ENCODE measurements at regions not wholly inside any gene's neighbourhood (a gene's known extent, or its start where the extent isn't known, plus 50 kb on each side); places are given as distances from the start of the nearest gene placed in this dataset.

DNA sequence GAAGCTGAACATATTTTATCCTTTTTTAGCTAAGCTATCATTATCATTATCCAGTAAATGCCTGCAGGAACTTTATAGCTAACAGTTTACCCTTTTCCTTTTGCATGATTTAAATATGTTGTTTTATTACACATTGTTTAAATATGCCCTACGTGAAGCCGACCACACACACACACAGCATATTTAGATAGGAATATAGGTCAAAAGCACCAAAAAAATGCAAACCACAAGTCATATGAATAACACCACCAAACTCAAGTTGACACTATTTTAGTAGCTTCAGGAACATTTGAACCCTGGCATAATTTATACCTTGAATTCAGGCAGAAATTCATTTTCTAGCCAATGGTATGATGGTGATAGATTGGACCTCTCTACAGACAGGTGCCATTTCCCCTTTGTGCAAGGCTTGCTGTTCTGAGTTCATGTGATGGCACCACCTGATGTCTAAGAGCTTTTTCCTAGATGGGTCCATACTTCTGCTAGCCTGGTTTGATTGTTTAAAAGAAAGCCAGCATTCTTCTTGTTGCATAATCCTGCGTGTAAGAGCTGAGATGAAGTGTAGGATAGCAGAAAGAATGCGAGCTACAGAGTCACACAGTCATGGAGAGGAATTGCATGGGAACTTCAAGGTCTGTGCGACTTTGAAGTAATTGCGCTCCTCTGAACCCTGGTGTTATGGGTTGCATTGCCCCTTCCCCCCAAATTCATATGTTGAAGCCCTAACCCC, 454.8 kb upstream of the SOX5 start:
- TF ChIP-seq, protein P1, sequence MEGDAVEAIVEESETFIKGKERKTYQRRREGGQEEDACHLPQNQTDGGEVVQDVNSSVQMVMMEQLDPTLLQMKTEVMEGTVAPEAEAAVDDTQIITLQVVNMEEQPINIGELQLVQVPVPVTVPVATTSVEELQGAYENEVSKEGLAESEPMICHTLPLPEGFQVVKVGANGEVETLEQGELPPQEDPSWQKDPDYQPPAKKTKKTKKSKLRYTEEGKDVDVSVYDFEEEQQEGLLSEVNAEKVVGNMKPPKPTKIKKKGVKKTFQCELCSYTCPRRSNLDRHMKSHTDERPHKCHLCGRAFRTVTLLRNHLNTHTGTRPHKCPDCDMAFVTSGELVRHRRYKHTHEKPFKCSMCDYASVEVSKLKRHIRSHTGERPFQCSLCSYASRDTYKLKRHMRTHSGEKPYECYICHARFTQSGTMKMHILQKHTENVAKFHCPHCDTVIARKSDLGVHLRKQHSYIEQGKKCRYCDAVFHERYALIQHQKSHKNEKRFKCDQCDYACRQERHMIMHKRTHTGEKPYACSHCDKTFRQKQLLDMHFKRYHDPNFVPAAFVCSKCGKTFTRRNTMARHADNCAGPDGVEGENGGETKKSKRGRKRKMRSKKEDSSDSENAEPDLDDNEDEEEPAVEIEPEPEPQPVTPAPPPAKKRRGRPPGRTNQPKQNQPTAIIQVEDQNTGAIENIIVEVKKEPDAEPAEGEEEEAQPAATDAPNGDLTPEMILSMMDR (IDR thresholded peaks at IDR 0.05; ENCODE audit: insufficient read depth, low read length): no peak
- DNase-seq (ENCODE audit: low read depth): no peak
- no peak overlapping the region for H3K4me3 ChIP-seq (ENCODE audit: low read depth, low read length)

DNA sequence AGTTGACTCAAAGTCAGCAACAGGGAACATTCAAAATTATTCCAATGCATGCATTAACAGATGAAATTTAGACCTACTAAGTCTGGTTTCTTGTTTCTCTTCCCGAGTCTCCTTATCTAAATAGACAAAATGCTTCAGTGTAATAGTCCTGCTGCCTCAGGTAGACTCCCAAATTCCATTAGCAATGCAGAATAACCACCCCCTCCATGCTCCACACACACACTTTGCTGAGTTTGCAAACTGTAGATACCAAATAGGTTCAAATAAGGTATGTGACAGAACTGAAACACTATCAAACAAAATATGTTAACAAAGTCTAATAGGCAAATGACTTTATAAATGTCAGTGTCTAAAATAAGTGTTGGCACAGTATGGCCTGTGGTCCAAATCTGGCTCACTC, 451.1 kb upstream of the SOX5 start:
- TF ChIP-seq, protein P1 (IDR thresholded peaks at IDR 0.05; ENCODE audit: insufficient read depth, low read length): no peak
- DNase-seq (ENCODE audit: low read depth): no peak
- no peak overlapping the region for H3K4me3 ChIP-seq (ENCODE audit: low read depth, low read length)

DNA sequence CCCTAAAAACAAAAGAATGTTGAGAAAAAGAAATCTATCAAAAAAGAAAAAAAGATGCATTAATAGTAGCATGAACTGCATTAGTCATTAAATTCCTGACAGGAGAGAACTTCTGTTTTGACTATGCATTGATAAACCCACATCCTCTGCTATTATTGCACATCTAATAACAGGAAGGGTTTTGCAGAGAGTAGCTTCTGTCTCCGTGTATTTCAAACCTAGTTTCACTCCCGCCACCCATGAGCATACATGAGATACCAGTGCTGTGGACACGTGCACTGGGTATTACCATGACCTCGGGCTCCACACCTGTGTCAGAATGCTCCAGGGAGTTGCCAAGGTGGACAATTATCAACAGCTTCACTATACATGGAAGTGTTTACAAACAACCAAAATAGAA, 449.1 kb upstream of the SOX5 start:
- DNase-seq (ENCODE audit: low read depth): no peak
- H3K4me3 ChIP-seq (ENCODE audit: low read depth, low read length): no peak overlapping the region
- TF ChIP-seq, protein P1 (IDR thresholded peaks at IDR 0.05; ENCODE audit: insufficient read depth, low read length): no peak

DNA sequence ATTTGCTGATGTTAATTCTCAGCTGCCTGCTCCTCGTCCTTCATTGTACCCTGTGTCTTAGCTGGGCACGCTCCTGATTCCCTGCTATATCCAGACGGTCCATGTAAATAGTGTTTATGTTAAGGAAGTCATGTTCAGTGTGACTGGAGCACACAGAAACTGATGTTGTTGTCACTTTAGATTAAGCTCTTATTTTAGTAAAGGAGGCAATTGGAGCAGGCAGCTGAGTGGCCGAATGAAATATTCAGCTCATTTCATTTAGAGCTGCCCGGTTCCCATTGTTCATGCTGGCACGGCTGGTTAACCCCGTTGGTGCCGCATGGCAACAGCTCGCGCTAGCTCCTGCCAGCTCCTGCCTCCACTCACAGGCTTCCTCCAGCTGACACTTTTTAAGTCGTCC, 446.8 kb upstream of the SOX5 start:
- TF ChIP-seq, protein P1 (IDR thresholded peaks at IDR 0.05; ENCODE audit: insufficient read depth, low read length): no peak
- H3K4me3 ChIP-seq (ENCODE audit: low read depth, low read length): no peak overlapping the region
- DNase-seq (ENCODE audit: low read depth): no peak

DNA sequence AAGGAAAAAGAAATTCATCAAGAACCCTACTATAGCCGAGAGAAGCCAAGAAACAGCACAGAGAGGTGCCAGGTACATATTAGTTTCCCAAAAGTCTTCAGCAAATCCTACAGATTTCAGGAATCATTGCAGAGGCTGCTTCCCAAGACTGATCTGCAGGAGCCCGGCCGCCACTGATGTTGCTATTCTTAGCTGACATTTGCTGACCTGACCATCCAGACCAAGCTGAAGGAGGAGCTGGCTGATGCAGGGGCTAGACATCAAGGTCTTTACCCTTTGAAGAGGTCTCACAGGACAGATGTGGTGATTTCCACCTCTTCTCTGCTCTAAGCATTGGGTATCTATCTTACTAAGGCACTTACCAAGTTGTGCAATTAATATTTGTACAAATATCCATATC, 444.8 kb upstream of the SOX5 start:
- no peak for DNase-seq (ENCODE audit: low read depth)
- TF ChIP-seq, protein P1 (IDR thresholded peaks at IDR 0.05; ENCODE audit: insufficient read depth, low read length): no peak
- H3K4me3 ChIP-seq (ENCODE audit: low read depth, low read length): no peak overlapping the region

DNA sequence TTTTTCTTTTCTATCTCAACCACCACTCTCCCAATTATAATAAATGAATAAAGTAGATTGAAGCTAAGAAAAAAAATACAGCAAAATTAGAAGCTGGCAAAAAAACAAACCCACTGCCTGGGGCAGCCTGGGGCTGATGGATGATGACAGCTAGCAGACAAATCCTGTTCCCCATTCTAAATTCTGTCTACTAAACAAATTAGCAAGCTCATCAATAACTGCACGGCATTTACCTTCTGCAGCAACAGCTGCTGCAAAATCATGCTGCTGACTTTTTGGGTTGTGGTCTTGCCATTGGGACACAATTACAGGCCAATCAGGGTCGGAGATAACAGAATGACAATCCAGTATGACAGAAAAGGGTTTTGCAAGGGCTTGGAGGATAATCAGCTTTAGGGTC, 443.6 kb upstream of the SOX5 start:
- TF ChIP-seq, protein P1 (IDR thresholded peaks at IDR 0.05; ENCODE audit: insufficient read depth, low read length): no peak
- no peak overlapping the region for H3K4me3 ChIP-seq (ENCODE audit: low read depth, low read length)
- no peak for DNase-seq (ENCODE audit: low read depth)

DNA sequence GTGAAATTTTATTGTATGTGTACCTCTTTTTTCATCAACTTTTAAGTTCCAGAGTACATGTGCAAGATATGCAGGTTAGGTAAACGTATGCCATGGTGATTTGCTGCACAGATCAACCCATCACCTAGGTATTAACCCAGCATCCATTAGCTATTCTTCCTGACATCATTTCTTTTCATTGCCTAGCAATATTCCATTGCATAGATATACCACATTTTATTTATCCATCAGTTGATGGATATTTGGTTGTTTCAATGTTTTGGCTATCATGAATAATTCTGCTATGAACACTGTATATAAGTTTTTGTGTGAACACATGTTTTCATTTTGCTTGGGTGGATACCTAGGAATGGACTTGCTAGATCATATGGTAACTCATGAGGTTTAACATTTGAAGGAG, 439.9 kb upstream of the SOX5 start:
- no peak for DNase-seq (ENCODE audit: low read depth)
- TF ChIP-seq, protein P1 (IDR thresholded peaks at IDR 0.05; ENCODE audit: insufficient read depth, low read length): no peak
- H3K4me3 ChIP-seq (ENCODE audit: low read depth, low read length): no peak overlapping the region

Data from fibroblast of the aortic adventitia (primary cell).